ENCODE measurements at regions not wholly inside any gene's neighbourhood (a gene's known extent, or its start where the extent isn't known, plus 50 kb on each side); places are given as distances from the start of the nearest gene placed in this dataset.

DNA sequence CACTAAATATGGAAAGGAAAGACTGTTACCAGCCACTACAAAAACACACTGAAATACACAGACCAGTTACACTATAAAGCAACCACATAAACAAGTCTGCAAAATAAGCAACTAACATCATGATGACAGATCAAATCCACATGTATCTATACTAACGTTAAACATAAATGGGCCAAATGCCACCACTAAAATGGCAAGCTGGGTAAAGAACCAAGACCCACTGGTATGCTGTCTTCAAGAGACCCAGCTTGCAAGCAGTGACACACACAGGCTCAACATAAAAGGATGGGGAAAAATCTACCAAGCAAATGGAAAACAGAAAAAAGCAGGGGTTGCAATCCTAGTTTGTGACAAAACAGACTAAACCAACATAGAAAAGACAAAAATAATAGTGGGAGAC lies 260.9 kb upstream of the SSTR1 start:
- Histone ChIP-seq H4K20me1 (no peaks in the 10 kb centered on the region), H3K9me3 (replicated peaks in 1 of 11) (peaks cover 48 to 65% (median 54%) of the 10 kb centered on the region in 11 experiments), H3K36me3 (no peaks in the 10 kb centered on the region), H3K4me1 (no peaks in the 10 kb centered on the region), H3K4me2 (no peak overlapping the region), H3K27me3 (no peaks in the 10 kb centered on the region), H3K4me3 (no peak overlapping the region), H3K27ac (no peak overlapping the region), H3K9ac (no peak overlapping the region)
- TF ChIP-seq Cebpa-rat (IDR thresholded peaks at IDR 0.05), result no peak

DNA sequence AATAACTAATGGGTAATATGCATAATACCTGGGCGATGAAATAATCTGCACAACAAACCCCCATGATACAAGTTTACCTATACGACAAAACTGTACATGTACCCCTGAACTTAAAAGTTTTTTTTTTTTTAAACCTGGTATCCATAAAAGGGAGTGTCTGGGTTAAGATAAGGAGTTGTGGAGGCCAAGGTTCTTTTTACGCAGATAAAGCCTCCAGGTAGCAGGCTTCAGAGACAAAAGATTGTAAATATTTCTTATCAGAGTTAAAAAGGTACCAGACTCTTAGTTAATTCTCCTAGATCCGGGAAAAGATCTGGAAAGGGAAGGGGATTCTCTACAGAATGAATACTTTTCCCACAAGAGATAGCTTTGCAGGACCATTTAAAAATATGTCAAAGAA lies 259.4 kb upstream of the SSTR1 start:
- no peaks in the 10 kb centered on the region for H3K36me3 ChIP-seq
- H3K4me2 ChIP-seq, result no peak overlapping the region
- TF ChIP-seq Cebpa-rat (IDR thresholded peaks at IDR 0.05), result no peak
- H3K27me3 ChIP-seq, result no peaks in the 10 kb centered on the region
- H4K20me1 ChIP-seq, result no peaks in the 10 kb centered on the region
- no peak overlapping the region for H3K9ac ChIP-seq
- H3K27ac ChIP-seq, result no peak overlapping the region
- H3K4me3 ChIP-seq, result no peak overlapping the region
- peaks cover 48 to 64% (median 53%) of the 10 kb centered on the region in 11 experiments for H3K9me3 ChIP-seq (replicated peaks in 1 of 11)
- H3K4me1 ChIP-seq, result no peaks in the 10 kb centered on the region

DNA sequence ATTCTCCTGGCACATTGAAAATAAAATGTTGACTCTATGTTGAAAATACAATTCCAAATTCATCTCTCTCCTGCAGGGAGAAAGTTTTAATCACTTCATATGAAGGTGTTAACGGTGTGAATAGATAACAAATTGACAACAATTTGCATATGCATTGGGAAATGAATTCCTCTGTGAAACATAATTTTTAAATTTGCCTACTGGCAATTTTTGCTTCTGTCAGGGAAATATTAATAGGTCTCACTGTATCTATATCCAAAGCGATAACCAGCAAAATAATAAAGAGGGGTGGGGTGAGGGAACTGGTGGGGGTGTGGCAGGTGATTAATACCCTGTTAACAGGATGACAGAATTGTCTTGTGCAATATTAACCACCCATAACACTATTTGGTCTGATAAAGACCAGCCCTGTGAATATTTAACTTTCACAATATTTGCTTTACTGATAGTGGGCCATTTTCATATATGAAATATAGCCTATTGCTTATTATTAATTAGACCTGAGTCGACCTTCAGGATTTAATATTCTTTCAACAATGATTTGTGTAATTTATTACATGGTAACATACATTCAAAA lies 239.0 kb upstream of the SSTR1 start:
- H3K36me3 ChIP-seq, result no peaks in the 10 kb centered on the region

DNA sequence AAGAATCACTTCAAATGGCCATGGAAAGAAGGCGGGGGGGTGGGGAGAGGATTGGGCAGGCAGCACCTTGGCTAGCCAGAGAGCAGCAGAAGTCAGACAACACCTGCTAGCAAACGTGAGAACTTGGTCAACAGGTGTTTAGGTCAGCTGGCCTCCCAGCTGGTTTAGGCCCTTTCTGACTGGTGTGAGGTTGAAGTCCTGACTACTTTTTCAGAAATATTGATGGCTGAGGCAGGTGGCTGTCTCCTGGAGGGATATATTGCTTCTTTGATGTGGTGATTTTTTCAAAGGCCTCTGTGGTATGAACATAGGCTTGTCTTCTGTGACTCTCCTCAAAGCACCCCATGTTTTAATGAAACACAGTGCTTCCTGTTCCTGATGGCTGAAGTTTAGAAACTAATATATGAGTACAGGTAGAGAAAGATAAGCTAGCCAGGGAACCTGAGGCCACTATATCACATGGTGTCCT lies 238.2 kb upstream of the SSTR1 start:
- no peak overlapping the region for H3K4me3 ChIP-seq
- TF ChIP-seq Cebpa-rat (IDR thresholded peaks at IDR 0.05), result no peak
- H3K9me3 ChIP-seq (replicated peaks in 1 of 11), result peaks cover 0 to 5% (median 0%) of the 10 kb centered on the region in 11 experiments; a peak in 1 of 22 replicates
- no peaks in the 10 kb centered on the region for H4K20me1 ChIP-seq
- H3K9ac ChIP-seq, result no peak overlapping the region
- H3K4me2 ChIP-seq, result no peak overlapping the region
- no peaks in the 10 kb centered on the region for H3K27me3 ChIP-seq
- H3K4me1 ChIP-seq, result no peaks in the 10 kb centered on the region
- no peak overlapping the region for H3K27ac ChIP-seq
- H3K36me3 ChIP-seq, result no peaks in the 10 kb centered on the region

More for the DNA sequence above, 239.0 kb upstream of the SSTR1 start:
- no peak for TF ChIP-seq Cebpa-rat (IDR thresholded peaks at IDR 0.05)
- Histone ChIP-seq H3K27ac (no peak overlapping the region), H3K4me3 (no peak overlapping the region), H3K9me3 (replicated peaks in 1 of 11) (peaks cover 0 to 6% (median 0%) of the 10 kb centered on the region in 11 experiments; a peak in 3 of 22 replicates), H3K4me1 (no peaks in the 10 kb centered on the region), H3K4me2 (no peak overlapping the region), H3K9ac (no peak overlapping the region), H4K20me1 (no peaks in the 10 kb centered on the region), H3K27me3 (no peaks in the 10 kb centered on the region)

DNA sequence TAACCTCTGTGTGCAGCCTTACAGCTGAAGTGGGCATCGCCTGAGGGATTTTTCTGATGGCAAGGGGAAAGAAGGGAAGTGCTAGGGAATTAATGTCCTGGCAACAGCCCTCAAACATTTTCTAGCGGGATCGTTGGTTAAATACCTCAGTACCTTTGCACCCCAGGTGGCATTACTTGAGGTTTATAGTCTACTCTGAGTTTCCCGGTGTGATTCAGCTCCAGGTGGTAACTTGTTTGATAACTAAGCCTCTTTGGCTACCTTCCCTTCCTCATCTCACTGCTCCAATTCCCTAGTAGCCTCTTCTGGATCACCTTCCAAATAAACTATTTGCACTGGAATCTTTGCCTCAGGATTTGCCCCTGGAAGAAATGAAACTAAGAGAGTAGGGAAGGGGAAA lies 237.0 kb upstream of the SSTR1 start:
- H3K36me3 ChIP-seq, result no peaks in the 10 kb centered on the region
- no peak for TF ChIP-seq Cebpa-rat (IDR thresholded peaks at IDR 0.05)
- H3K27me3 ChIP-seq, result no peaks in the 10 kb centered on the region
- H4K20me1 ChIP-seq, result no peaks in the 10 kb centered on the region
- H3K4me2 ChIP-seq, result no peak overlapping the region
- H3K9me3 ChIP-seq (replicated peaks in 1 of 11), result no peaks in the 10 kb centered on the region
- H3K27ac ChIP-seq, result no peak overlapping the region
- H3K9ac ChIP-seq, result no peak overlapping the region
- no peak overlapping the region for H3K4me3 ChIP-seq
- H3K4me1 ChIP-seq, result no peaks in the 10 kb centered on the region

DNA sequence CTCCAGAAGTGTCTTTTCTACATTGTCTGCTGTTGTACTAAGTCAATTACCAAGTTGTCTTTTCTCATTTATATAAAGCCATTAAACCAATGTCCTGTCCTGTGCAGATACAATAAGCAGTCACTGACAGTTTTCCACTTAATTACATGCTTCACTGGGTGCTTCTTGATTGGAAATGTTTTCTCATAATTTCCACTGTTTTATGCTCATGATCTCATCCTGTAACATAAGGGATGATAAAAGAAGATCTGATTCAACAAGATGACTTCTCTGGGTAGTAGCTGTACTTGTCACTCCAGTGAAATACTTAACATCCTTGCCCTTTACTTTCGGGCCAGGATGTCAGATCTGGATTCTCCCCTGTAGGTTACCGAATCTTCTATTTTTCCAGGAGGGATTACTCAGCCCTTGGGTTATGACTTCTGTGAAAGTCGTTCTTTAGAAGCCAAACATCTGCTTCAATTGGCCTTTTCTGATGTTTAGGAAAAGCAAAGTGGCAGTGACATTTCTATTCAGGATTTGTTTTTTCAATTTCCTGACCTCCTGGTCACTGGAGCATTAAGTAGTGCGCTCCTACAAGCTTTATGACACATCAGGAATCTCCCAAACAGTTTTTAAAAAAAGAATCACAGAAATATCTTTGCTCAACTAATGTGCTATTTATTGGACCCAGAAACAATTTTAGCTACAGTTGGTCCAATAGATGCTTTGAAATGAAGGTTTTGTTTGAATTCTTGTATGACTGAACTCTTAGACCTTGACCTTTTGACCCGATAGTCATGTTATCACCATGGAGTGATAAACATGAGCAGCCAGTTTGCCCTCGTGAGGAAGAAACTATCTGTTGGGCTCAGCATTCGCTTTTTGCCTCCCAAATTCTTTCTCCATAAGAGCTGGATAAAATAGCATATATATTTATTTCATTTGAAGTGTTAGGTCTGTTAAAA lies 234.5 kb upstream of the SSTR1 start:
- no peak overlapping the region for H3K27ac ChIP-seq
- no peaks in the 10 kb centered on the region for H3K4me1 ChIP-seq
- TF ChIP-seq Cebpa-rat (IDR thresholded peaks at IDR 0.05), result no peak
- no peak overlapping the region for H3K4me3 ChIP-seq
- no peaks in the 10 kb centered on the region for H4K20me1 ChIP-seq
- H3K27me3 ChIP-seq, result no peaks in the 10 kb centered on the region
- no peaks in the 10 kb centered on the region for H3K36me3 ChIP-seq
- H3K9me3 ChIP-seq (replicated peaks in 1 of 11), result no peaks in the 10 kb centered on the region
- H3K9ac ChIP-seq, result no peak overlapping the region
- H3K4me2 ChIP-seq, result no peak overlapping the region

DNA sequence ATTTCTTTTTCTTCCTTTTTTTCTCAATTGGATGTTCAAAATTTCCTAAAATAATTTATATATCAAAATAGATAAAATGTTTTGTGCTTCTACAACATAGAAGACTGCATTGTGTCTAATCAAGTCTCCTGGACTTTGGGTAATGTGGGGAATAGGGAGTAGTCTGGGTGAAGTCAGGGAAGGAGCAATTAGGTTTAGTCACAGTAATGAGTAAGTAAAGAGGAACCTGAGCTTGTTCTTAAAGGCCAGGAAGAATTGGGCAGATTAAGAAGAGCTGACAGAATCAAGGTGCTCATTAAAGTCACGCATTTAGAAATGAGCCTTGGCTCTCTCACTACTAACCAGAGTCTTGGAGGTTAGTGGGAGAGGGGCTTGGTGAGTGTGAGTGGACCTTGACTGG lies 233.3 kb upstream of the SSTR1 start:
- no peak for TF ChIP-seq Cebpa-rat (IDR thresholded peaks at IDR 0.05)
- Histone ChIP-seq H3K36me3 (no peaks in the 10 kb centered on the region), H4K20me1 (no peaks in the 10 kb centered on the region), H3K9ac (no peak overlapping the region), H3K4me2 (no peak overlapping the region), H3K27me3 (no peaks in the 10 kb centered on the region), H3K9me3 (replicated peaks in 1 of 11) (no peaks in the 10 kb centered on the region), H3K4me1 (no peaks in the 10 kb centered on the region), H3K27ac (no peak overlapping the region), H3K4me3 (no peak overlapping the region)

DNA sequence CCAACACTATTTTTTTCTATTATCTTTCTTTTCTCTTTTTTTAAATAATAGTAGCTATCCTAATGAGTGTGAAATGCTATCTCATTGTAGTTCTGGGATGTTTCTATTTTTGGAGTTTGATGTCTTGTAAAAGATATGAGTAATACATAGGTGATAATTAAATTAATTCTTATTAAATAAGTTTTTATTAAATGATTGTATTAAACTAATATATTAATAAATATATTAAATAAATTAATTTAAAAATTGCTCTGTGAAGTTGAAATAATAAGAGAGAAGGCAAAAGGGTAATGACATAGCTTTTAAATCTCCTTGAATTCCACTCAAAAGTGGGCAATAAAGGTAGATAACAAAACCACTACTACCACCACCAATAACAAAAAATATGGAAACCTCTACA lies 230.2 kb upstream of the SSTR1 start:
- Histone ChIP-seq H3K4me3 (no peak overlapping the region), H3K9me3 (replicated peaks in 1 of 11) (peaks cover 22 to 25% (median 23%) of the 10 kb centered on the region in 11 experiments), H4K20me1 (no peaks in the 10 kb centered on the region), H3K9ac (no peak overlapping the region), H3K4me2 (no peak overlapping the region), H3K27ac (no peak overlapping the region), H3K27me3 (no peaks in the 10 kb centered on the region), H3K36me3 (no peaks in the 10 kb centered on the region; a peak in 1 of 22 replicates), H3K4me1 (peaks cover 0 to 4% (median 0%) of the 10 kb centered on the region in 10 experiments; a peak in 1 of 20 replicates)
- no peak for TF ChIP-seq Cebpa-rat (IDR thresholded peaks at IDR 0.05)

DNA sequence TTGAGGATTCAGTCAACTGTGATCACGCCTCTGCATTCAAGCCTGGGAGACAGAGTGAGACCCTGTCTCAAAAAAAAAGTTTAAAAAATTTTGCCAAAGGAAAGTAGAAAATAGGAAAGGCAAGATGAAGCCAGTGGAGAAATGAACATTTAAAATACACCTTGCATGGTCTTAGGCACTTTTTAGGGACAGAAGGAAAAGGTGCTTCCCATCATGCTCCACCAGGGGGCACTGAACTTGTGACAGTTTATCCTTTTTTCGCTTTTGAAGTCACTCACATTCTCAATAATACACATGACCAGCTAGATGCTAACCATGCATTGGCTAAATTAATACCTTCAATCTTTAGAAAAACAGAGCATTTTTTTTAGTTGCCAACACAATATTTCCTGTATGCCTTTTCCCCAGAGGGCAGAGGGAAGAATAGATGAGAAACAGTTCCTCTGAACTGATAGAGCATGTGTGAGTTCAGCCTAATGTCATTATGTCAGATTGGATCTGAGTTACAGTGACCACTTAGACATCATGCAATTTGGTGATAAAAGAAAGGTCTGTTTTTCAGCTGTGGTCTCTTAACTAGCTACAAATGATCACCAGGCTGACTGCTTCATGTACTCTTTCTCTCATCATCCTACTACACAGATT lies 221.8 kb upstream of the SSTR1 start:
- no peak overlapping the region for H3K27ac ChIP-seq
- H3K27me3 ChIP-seq, result no peaks in the 10 kb centered on the region
- H3K9ac ChIP-seq, result no peak overlapping the region
- no peaks in the 10 kb centered on the region; a peak in 1 of 22 replicates for H3K36me3 ChIP-seq
- no peak overlapping the region for H3K4me2 ChIP-seq
- H3K9me3 ChIP-seq (replicated peaks in 1 of 11), result peaks cover 15 to 18% (median 16%) of the 10 kb centered on the region in 11 experiments
- H4K20me1 ChIP-seq, result no peaks in the 10 kb centered on the region
- no peaks in the 10 kb centered on the region for H3K4me1 ChIP-seq
- no peak overlapping the region for H3K4me3 ChIP-seq
- no peak for TF ChIP-seq Cebpa-rat (IDR thresholded peaks at IDR 0.05)
